Esophagus squamous epithelium (tissue), 4 donors: ENCODE measurements at regions not wholly inside any gene's neighbourhood (a gene's known extent, or its start where the extent isn't known, plus 50 kb on each side); places are given as distances from the start of the nearest gene placed in this dataset.

Experiments
- POLR2A ChIP-seq, 4 donors: fragments of 450-650 bp; IDR thresholded peaks; one replicate each; pipeline ENCODE4 v1.6.1; 2017; ENCODE audit warnings: antibody characterized with exemption in 4 of 4, mild to moderate bottlenecking in 4 of 4, moderate library complexity in 3 of 4
- TF ChIP-seq, protein P1 (sequence below), 6 experiments: fragments of 450-650 bp in 4 of 6; fragments of 200-600 bp in 2 of 6; sonication (generic) in 2 of 6; IDR thresholded peaks; one replicate each; pipeline ENCODE4 v1.5.1; 2016 to 2019; ENCODE audit warnings: antibody characterized with exemption in 6 of 6, mild to moderate bottlenecking in 4 of 6, moderate library complexity in 4 of 6

DNA sequence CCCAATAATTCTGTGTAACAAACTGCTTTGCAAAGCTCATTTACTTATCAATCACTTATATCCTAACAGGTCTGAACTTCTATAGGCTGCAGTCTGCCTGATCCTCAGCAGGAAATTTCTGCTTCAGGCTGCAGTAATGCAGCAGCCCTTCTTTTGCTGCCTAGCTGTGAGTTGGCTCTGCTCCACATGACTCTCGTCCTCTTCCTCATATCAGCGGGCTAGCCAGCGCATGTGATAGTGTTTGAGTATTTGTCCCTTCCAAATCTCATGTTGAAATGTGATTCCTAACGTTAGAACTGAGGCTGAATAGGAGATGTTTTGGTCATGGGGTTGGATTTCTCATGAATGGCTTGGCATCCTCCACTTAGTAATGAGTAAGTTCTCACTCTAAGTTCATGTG, 387.8 kb downstream of the SEMA3D start:
- no peak for TF ChIP-seq POLR2A (IDR thresholded peaks at IDR 0.05)
- TF ChIP-seq, protein P1, sequence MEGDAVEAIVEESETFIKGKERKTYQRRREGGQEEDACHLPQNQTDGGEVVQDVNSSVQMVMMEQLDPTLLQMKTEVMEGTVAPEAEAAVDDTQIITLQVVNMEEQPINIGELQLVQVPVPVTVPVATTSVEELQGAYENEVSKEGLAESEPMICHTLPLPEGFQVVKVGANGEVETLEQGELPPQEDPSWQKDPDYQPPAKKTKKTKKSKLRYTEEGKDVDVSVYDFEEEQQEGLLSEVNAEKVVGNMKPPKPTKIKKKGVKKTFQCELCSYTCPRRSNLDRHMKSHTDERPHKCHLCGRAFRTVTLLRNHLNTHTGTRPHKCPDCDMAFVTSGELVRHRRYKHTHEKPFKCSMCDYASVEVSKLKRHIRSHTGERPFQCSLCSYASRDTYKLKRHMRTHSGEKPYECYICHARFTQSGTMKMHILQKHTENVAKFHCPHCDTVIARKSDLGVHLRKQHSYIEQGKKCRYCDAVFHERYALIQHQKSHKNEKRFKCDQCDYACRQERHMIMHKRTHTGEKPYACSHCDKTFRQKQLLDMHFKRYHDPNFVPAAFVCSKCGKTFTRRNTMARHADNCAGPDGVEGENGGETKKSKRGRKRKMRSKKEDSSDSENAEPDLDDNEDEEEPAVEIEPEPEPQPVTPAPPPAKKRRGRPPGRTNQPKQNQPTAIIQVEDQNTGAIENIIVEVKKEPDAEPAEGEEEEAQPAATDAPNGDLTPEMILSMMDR (IDR thresholded peaks at IDR 0.05) = no peak
